WTC11 (cell line): ENCODE measurements at regions not wholly inside any gene's neighbourhood (a gene's known extent, or its start where the extent isn't known, plus 50 kb on each side); places are given as distances from the start of the nearest gene placed in this dataset.

ENCODE experiments used
- ATAC-seq: fragments of 200-7000 bp; cut with Tn5 transposase; 2 replicates; pipeline ENCODE4 v1.10.0; 2021; ENCODE audit warnings: mild to moderate bottlenecking, moderate library complexity
- CTCF ChIA-PET: fragments of 300-600 bp; sonication (Branson Sonifier 250); formaldehyde crosslinking; loops from one replicate; lab custom pipeline; 2021; ENCODE audit warnings: antibody characterized with exemption; lab: Charles Lee
- POLR2A ChIA-PET: fragments of 350-600 bp; sonication (Branson Sonifier 250); formaldehyde crosslinking; loops from one replicate; lab custom pipeline; 2021; ENCODE audit warnings: antibody characterized with exemption; lab: Charles Lee
- DNase-seq: peaks from one replicate; pipeline ENCODE4 v3.0.0; 2021; ENCODE audit warnings: low spot score
- H3K27ac Mint-ChIP-seq: 2 replicates; pipeline ENCODE4 v1.8.0; 2021; ENCODE audit warnings: mixed read lengths
- H3K27me3 Mint-ChIP-seq: 2 replicates; pipeline ENCODE4 v1.8.0; 2021; ENCODE audit warnings: low read depth, mild to moderate bottlenecking, moderate library complexity, mixed read lengths
- H3K36me3 Mint-ChIP-seq: 2 replicates; pipeline ENCODE4 v1.8.0; 2021; ENCODE audit warnings: mixed read lengths
- H3K4me1 Mint-ChIP-seq: 2 replicates; pipeline ENCODE4 v1.8.0; 2022; ENCODE audit warnings: mixed read lengths
- H3K4me3 Mint-ChIP-seq: 2 replicates; pipeline ENCODE4 v1.8.0; 2021; ENCODE audit warnings: mild to moderate bottlenecking, moderate library complexity, mixed read lengths
- H3K9me3 Mint-ChIP-seq: 2 replicates; pipeline ENCODE4 v1.8.0; 2021; ENCODE audit warnings: mixed read lengths
- ELF4 ChIP-seq: sonication (generic); formaldehyde crosslinking; IDR thresholded peaks from 2 replicates; pipeline ENCODE4 v1.8.1; 2022; ENCODE audit warnings: low read depth, mild to moderate bottlenecking, moderate library complexity, missing genetic modification reagents
- NFATC4 ChIP-seq: fragments of 250-450 bp; sonication (Bioruptor Pico); IDR thresholded peaks from 2 replicates; pipeline ENCODE4 v1.9.0; 2021; ENCODE audit warnings: mild to moderate bottlenecking
- NR1H2 ChIP-seq: sonication (generic); formaldehyde crosslinking; IDR thresholded peaks from 2 replicates; pipeline ENCODE4 v1.9.0; 2021; ENCODE audit warnings: mild to moderate bottlenecking, moderate library complexity, missing genetic modification reagents
- NR2C2 ChIP-seq: sonication (generic); formaldehyde crosslinking; IDR thresholded peaks from 2 replicates; pipeline ENCODE4 v1.8.0; 2022; ENCODE audit warnings: mild to moderate bottlenecking, missing genetic modification reagents
- RELA ChIP-seq: sonication (generic); formaldehyde crosslinking; IDR thresholded peaks from 2 replicates; pipeline ENCODE4 v1.8.1; 2022; ENCODE audit warnings: missing genetic modification reagents, mild to moderate bottlenecking, borderline replicate concordance
- SMAD4 ChIP-seq: sonication (generic); formaldehyde crosslinking; IDR thresholded peaks from 2 replicates; pipeline ENCODE4 v1.8.0; 2022; ENCODE audit warnings: mild to moderate bottlenecking, missing genetic modification reagents
- SP1 ChIP-seq: sonication (generic); formaldehyde crosslinking; conservative IDR thresholded peaks from 2 replicates; pipeline ENCODE4 v1.8.1; 2022; ENCODE audit warnings: missing genetic modification reagents
- ZNF219 ChIP-seq: sonication (generic); formaldehyde crosslinking; IDR thresholded peaks from 2 replicates; pipeline ENCODE4 v1.8.0; 2023; ENCODE audit warnings: missing genetic modification reagents, mild to moderate bottlenecking, borderline replicate concordance
- ZNF232 ChIP-seq: sonication (generic); formaldehyde crosslinking; IDR thresholded peaks from 2 replicates; pipeline ENCODE4 v1.8.0; 2022; ENCODE audit warnings: mild to moderate bottlenecking, missing genetic modification reagents
- TF ChIP-seq, protein P1 (sequence below): sonication (generic); formaldehyde crosslinking; IDR thresholded peaks from 2 replicates; pipeline ENCODE4 v1.8.1; 2022; ENCODE audit warnings: missing genetic modification reagents, borderline replicate concordance
- TF ChIP-seq, protein P2 (sequence below): fragments of 250-450 bp; sonication (Bioruptor Pico); IDR thresholded peaks from 2 replicates; pipeline ENCODE4 v1.9.0; 2021; ENCODE audit warnings: moderate library complexity, mild to moderate bottlenecking, inconsistent platforms, borderline replicate concordance
- TF ChIP-seq, protein P3 (sequence below): fragments of 250-450 bp; sonication (Bioruptor Pico); IDR thresholded peaks from 2 replicates; pipeline ENCODE4 v1.9.0; 2021; ENCODE audit warnings: mild to moderate bottlenecking, borderline replicate concordance
- TF ChIP-seq, protein P4 (sequence below): sonication (generic); formaldehyde crosslinking; IDR thresholded peaks from 2 replicates; pipeline ENCODE4 v1.8.0; 2023; ENCODE audit warnings: missing genetic modification reagents
- TF ChIP-seq, protein P5 (sequence below): sonication (generic); formaldehyde crosslinking; conservative IDR thresholded peaks from 2 replicates; pipeline ENCODE4 v1.8.1; 2023; ENCODE audit warnings: mild to moderate bottlenecking, low read depth, missing genetic modification reagents, moderate library complexity
- TF ChIP-seq, protein P6 (sequence below): fragments of 250-450 bp; sonication (Bioruptor Pico); conservative IDR thresholded peaks from 2 replicates; pipeline ENCODE4 v1.9.0; 2021; ENCODE audit warnings: mild to moderate bottlenecking
- TF ChIP-seq, protein P7 (sequence below): sonication (generic); formaldehyde crosslinking; IDR thresholded peaks from 2 replicates; pipeline ENCODE4 v1.8.1; 2022; ENCODE audit warnings: mild to moderate bottlenecking, moderate library complexity, missing genetic modification reagents
- TF ChIP-seq, protein P8 (sequence below): sonication (generic); formaldehyde crosslinking; IDR thresholded peaks from 2 replicates; pipeline ENCODE4 v1.8.0; 2022; ENCODE audit warnings: mild to moderate bottlenecking, missing genetic modification reagents
- TF ChIP-seq, protein P9 (sequence below): sonication (generic); formaldehyde crosslinking; IDR thresholded peaks from 2 replicates; pipeline ENCODE4 v1.8.0; 2022; ENCODE audit warnings: missing genetic modification reagents

DNA sequence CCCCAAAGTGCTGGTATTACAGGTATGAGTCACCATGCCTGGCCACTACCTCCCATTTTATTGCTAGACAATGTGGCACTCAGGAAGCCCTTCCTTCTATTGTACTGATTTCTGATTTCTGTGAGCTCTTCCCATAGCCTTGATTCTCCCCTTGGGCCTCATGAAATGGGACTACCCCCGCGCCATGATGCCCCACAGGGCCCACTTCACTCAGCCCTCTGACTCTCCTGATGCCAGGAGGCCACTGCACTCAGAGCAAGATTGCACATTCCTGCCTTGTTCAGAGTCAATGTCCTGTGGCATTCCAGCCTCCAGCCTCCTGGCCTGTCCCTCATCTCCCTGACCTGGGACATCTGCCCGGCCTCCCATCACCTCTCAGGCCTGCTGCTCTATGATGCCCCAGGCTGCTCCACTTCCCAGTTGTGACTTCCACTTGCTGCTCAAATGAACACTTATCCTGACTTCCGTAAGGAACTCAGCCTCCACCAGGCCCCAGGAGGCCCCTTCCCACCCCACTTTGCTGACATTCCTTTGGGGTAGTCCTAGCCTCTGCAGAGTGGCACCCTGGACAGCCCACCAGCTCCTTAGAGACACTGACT lies 66.6 kb upstream of the KSR1 start (continued):
- TF ChIP-seq, protein P1, sequence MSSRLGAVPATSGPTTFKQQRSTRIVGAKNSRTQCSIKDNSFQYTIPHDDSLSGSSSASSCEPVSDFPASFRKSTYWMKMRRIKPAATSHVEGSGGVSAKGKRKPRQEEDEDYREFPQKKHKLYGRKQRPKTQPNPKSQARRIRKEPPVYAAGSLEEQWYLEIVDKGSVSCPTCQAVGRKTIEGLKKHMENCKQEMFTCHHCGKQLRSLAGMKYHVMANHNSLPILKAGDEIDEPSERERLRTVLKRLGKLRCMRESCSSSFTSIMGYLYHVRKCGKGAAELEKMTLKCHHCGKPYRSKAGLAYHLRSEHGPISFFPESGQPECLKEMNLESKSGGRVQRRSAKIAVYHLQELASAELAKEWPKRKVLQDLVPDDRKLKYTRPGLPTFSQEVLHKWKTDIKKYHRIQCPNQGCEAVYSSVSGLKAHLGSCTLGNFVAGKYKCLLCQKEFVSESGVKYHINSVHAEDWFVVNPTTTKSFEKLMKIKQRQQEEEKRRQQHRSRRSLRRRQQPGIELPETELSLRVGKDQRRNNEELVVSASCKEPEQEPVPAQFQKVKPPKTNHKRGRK (CRISPR knock-in tag), result no peak
- TF ChIP-seq SP1 (CRISPR knock-in tag) (no peak), RELA (CRISPR knock-in tag) (no peak)
- TF ChIP-seq, protein P2, sequence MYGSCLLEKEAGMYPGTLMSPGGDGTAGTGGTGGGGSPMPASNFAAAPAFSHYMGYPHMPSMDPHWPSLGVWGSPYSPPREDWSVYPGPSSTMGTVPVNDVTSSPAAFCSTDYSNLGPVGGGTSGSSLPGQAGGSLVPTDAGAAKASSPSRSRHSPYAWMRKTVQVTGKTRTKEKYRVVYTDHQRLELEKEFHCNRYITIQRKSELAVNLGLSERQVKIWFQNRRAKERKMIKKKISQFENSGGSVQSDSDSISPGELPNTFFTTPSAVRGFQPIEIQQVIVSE (CRISPR knock-in tag), result no peak
- TF ChIP-seq, protein P3, sequence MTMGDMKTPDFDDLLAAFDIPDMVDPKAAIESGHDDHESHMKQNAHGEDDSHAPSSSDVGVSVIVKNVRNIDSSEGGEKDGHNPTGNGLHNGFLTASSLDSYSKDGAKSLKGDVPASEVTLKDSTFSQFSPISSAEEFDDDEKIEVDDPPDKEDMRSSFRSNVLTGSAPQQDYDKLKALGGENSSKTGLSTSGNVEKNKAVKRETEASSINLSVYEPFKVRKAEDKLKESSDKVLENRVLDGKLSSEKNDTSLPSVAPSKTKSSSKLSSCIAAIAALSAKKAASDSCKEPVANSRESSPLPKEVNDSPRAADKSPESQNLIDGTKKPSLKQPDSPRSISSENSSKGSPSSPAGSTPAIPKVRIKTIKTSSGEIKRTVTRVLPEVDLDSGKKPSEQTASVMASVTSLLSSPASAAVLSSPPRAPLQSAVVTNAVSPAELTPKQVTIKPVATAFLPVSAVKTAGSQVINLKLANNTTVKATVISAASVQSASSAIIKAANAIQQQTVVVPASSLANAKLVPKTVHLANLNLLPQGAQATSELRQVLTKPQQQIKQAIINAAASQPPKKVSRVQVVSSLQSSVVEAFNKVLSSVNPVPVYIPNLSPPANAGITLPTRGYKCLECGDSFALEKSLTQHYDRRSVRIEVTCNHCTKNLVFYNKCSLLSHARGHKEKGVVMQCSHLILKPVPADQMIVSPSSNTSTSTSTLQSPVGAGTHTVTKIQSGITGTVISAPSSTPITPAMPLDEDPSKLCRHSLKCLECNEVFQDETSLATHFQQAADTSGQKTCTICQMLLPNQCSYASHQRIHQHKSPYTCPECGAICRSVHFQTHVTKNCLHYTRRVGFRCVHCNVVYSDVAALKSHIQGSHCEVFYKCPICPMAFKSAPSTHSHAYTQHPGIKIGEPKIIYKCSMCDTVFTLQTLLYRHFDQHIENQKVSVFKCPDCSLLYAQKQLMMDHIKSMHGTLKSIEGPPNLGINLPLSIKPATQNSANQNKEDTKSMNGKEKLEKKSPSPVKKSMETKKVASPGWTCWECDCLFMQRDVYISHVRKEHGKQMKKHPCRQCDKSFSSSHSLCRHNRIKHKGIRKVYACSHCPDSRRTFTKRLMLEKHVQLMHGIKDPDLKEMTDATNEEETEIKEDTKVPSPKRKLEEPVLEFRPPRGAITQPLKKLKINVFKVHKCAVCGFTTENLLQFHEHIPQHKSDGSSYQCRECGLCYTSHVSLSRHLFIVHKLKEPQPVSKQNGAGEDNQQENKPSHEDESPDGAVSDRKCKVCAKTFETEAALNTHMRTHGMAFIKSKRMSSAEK (CRISPR knock-in tag), result no peak
- TF ChIP-seq, protein P4, sequence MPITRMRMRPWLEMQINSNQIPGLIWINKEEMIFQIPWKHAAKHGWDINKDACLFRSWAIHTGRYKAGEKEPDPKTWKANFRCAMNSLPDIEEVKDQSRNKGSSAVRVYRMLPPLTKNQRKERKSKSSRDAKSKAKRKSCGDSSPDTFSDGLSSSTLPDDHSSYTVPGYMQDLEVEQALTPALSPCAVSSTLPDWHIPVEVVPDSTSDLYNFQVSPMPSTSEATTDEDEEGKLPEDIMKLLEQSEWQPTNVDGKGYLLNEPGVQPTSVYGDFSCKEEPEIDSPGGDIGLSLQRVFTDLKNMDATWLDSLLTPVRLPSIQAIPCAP, result no peak
- TF ChIP-seq, all 79 proteins: peak for 0

DNA sequence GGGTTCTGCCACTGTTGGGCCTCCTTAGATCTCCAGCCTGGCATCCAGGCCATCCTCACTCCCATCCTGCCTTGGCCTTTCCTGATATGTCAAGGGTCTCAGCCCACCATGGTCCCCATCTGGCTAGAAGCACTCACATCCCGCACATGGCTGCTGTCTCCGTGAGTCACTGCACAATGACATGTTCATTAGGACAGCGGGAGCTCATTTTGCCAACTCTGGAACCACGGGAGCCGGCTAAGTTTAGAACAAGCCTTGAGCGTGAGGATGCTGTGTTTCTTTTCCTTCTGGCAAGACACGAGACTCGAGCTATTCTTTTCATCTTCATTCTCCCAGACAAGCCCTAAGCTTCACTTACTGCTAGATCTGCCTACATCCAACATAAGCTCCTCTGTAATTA lies 65.7 kb upstream of the KSR1 start:
- H3K4me1 Mint-ChIP-seq, result no peaks in the 10 kb centered on the region
- POLR2A ChIA-PET, result no interaction called here
- H3K36me3 Mint-ChIP-seq, result no peaks in the 10 kb centered on the region
- no peak overlapping the region for H3K27ac Mint-ChIP-seq
- H3K4me3 Mint-ChIP-seq, result no peak overlapping the region
- DNase-seq (no peak), ATAC-seq (no peak)
- H3K9me3 Mint-ChIP-seq, result 0 out of 2 replicates have a peak, but pooled peaks cover 3% of the 10 kb centered on the region
- CTCF ChIA-PET, result interaction anchor here (1.4 kb wide), 1 partner anchor 212 kb away, joined by 7 read pairs; no protein-coding TSS in a partner anchor
- no peaks in the 10 kb centered on the region for H3K27me3 Mint-ChIP-seq
- no peak for TF ChIP-seq ELF4 (CRISPR knock-in tag)
- TF ChIP-seq, protein P5, sequence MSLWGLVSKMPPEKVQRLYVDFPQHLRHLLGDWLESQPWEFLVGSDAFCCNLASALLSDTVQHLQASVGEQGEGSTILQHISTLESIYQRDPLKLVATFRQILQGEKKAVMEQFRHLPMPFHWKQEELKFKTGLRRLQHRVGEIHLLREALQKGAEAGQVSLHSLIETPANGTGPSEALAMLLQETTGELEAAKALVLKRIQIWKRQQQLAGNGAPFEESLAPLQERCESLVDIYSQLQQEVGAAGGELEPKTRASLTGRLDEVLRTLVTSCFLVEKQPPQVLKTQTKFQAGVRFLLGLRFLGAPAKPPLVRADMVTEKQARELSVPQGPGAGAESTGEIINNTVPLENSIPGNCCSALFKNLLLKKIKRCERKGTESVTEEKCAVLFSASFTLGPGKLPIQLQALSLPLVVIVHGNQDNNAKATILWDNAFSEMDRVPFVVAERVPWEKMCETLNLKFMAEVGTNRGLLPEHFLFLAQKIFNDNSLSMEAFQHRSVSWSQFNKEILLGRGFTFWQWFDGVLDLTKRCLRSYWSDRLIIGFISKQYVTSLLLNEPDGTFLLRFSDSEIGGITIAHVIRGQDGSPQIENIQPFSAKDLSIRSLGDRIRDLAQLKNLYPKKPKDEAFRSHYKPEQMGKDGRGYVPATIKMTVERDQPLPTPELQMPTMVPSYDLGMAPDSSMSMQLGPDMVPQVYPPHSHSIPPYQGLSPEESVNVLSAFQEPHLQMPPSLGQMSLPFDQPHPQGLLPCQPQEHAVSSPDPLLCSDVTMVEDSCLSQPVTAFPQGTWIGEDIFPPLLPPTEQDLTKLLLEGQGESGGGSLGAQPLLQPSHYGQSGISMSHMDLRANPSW (CRISPR knock-in tag), result no peak
- TF ChIP-seq, protein P6, sequence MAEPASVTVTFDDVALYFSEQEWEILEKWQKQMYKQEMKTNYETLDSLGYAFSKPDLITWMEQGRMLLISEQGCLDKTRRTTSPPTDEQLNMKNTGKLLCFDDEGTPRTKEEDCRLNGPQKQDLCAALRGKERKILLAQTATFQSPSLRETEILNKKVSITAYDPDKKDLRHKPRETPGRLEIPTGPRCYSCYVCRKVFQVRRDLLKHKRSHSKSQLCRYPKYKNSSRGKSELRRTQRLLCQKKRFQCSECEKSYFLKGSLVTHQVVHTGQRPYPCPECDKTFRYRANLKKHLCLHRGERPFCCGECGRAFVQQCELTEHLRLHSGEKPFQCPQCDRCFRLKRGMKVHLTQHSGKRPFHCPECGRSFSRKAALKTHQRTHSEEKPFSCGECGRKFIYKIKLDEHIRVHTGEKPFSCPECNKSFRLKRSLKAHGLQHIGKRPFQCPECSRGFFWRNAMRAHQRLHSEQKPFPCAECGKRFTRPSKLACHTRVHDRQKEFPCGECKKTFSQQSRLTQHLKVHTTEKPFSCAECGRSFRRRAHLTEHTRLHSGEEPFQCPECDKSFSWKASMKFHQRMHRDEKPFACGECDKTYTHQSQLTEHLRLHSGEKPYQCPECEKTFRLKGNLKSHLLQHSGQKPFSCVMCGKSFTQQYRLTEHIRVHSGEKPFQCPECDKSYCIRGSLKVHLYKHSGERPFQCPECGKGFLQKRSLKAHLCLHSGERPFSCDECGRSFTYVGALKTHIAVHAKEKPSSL (CRISPR knock-in tag), result no peak
- TF ChIP-seq, protein P7, sequence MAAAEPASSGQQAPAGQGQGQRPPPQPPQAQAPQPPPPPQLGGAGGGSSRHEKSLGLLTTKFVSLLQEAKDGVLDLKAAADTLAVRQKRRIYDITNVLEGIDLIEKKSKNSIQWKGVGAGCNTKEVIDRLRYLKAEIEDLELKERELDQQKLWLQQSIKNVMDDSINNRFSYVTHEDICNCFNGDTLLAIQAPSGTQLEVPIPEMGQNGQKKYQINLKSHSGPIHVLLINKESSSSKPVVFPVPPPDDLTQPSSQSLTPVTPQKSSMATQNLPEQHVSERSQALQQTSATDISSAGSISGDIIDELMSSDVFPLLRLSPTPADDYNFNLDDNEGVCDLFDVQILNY (CRISPR knock-in tag), result no peak
- TF ChIP-seq NR2C2, result no peak
- TF ChIP-seq, protein P8, sequence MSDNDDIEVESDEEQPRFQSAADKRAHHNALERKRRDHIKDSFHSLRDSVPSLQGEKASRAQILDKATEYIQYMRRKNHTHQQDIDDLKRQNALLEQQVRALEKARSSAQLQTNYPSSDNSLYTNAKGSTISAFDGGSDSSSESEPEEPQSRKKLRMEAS (CRISPR knock-in tag), result no peak
- TF ChIP-seq, protein P9, sequence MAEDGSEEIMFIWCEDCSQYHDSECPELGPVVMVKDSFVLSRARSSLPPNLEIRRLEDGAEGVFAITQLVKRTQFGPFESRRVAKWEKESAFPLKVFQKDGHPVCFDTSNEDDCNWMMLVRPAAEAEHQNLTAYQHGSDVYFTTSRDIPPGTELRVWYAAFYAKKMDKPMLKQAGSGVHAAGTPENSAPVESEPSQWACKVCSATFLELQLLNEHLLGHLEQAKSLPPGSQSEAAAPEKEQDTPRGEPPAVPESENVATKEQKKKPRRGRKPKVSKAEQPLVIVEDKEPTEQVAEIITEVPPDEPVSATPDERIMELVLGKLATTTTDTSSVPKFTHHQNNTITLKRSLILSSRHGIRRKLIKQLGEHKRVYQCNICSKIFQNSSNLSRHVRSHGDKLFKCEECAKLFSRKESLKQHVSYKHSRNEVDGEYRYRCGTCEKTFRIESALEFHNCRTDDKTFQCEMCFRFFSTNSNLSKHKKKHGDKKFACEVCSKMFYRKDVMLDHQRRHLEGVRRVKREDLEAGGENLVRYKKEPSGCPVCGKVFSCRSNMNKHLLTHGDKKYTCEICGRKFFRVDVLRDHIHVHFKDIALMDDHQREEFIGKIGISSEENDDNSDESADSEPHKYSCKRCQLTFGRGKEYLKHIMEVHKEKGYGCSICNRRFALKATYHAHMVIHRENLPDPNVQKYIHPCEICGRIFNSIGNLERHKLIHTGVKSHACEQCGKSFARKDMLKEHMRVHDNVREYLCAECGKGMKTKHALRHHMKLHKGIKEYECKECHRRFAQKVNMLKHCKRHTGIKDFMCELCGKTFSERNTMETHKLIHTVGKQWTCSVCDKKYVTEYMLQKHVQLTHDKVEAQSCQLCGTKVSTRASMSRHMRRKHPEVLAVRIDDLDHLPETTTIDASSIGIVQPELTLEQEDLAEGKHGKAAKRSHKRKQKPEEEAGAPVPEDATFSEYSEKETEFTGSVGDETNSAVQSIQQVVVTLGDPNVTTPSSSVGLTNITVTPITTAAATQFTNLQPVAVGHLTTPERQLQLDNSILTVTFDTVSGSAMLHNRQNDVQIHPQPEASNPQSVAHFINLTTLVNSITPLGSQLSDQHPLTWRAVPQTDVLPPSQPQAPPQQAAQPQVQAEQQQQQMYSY (CRISPR knock-in tag), result no peak
- no peak for TF ChIP-seq RELA (CRISPR knock-in tag)
- no peak for TF ChIP-seq SMAD4 (CRISPR knock-in tag)
- TF ChIP-seq NFATC4, result no peak
- no peak for TF ChIP-seq ZNF232 (CRISPR knock-in tag)
- TF ChIP-seq ZNF219 (CRISPR knock-in tag), result no peak
- no peak for TF ChIP-seq NR1H2 (CRISPR knock-in tag)
